Erythroblast (primary cell): ENCODE measurements at regions not wholly inside any gene's neighbourhood (a gene's known extent, or its start where the extent isn't known, plus 50 kb on each side); places are given as distances from the start of the nearest gene placed in this dataset.

Experiments used
- GATA1 ChIP-seq: IDR thresholded peaks from 2 replicates; pipeline ENCODE4 v1.6.1; 2011; ENCODE audit warnings: low read depth, mild to moderate bottlenecking, control low read depth, low read length, moderate library complexity
- POLR2A ChIP-seq: IDR thresholded peaks from 2 replicates; pipeline ENCODE4 v1.6.1; 2011; ENCODE audit warnings: mild to moderate bottlenecking, low read length

GRCh38 chr2:10215393-10215935 lies 87.2 kb upstream of the HPCAL1 start:
- TF ChIP-seq POLR2A = no peak
- TF ChIP-seq GATA1 = no peak
